NCI-H2081 (cell line): ENCODE measurements at regions not wholly inside any gene's neighbourhood (a gene's known extent, or its start where the extent isn't known, plus 50 kb on each side); places are given as distances from the start of the nearest gene placed in this dataset.
"Not testable (repeated sequence)": the region's sequence is repeated elsewhere in the genome, so short reads cannot be mapped to it uniquely, and the experiment has no call there.

ENCODE experiments used
- DNase-seq, 2 experiments: peaks; one replicate each; lab custom pipeline; 2025; lab: John Stamatoyannopoulos, UW

- no peak for DNase-seq
Measured at GRCh38 chr15:70248116-70249025, 150.7 kb upstream of the TLE3 start.

DNA sequence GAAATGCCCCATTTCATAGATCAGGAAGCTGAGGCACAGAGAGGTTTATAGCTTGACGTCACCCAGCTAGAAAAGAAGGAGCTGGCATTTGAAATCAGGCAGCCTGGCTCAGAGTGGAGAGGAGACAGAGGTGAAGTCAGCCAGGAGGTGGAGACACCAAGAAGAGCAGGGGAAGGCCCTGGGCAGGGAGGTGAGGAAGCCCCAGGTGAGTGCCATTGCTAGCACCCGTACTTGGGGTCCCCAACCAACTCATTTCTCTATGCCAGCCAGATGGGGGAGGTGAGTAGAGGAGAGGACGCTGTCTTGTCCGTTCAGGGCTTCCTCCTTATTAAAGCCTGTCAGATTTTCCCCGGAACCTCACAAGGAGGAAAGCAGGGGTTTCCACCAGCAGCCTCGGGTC, 149.6 kb upstream of the TLE3 start:
- no peak for DNase-seq

- DNase-seq, result no peak
Measured at GRCh38 chr15:70246623-70247220, 149.0 kb upstream of the TLE3 start.

GRCh38 chr15:70245932-70246622, 148.4 kb upstream of the TLE3 start:
- no peak for DNase-seq

- no peak for DNase-seq
Measured at GRCh38 chr15:70244978-70245542, 147.3 kb upstream of the TLE3 start.

DNA sequence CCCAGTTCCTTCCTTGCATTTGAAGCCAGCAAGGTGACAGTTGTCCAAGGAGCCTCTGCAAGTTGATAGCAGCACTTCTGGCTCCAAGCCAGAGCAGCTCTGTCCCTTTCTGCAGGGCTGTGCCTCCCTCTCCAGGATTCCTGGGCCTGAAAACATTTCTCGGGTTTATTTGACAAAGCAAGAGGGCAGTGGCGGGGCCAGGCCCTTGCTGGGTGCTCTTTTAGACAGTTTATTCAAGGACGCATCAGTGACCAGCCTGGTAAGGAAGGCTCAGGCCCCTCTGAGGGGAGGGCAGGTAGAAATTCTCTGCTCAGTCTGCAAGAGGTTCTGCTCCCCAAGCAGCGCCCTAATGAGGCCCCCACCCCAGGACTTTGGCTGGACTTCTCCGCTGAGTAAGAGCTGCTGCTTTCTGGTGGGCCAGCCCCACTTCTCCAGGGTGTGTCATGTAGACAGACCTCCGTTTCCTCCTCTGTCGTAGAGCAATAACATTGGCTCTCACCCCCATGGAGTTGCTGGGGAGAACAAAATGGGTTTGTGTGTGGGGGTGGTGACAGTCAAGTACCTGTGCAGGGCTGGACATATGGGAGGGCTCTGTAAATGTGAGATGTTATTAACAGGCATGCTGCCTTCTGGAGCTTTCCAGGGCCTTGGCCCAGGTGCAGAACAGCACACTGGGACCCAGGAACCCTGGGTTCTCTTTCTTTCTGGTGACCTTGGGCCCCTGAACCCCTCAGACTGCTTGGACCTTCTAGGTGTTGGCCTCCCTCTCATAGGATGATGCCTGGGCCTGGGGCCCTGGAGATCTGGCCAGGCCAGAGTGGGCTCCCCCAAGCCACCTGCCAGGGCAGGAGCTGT, 146.2 kb upstream of the TLE3 start:
- no peak for DNase-seq

GRCh38 chr15:70242951-70243685, 145.4 kb upstream of the TLE3 start:
- no peak for DNase-seq

GRCh38 chr15:70241561-70242320, 144.0 kb upstream of the TLE3 start:
- DNase-seq, result no peak

DNA sequence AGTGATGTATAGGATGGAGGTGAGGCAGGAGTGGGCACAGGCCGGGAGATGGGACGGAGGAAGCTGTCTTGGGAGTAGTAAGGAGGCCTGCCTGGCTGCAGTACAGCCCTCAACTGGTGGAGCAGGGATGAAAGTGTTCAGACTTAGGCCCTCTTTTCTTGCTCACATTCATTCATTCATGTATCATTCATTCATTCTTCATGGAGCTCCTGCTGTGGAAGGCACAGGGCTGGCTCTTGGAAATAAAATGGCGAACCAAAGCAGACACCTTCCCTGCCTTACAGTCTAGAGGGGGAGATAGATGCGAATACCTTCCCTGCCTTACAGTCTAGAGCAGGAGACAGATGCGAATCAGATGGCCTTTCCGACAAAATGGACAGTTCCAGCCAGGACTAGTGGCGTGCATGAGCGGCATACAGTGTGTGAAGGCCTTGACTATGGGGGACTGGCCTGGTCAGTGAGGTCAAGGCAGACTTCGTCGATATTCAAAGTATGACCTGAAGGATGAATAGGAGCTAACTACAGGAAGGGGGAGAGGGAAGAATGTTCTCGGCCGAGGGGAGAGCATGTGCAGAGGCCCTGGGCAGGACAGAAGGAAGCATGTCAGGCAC, 143.2 kb upstream of the TLE3 start:
- DNase-seq, result no peak

DNA sequence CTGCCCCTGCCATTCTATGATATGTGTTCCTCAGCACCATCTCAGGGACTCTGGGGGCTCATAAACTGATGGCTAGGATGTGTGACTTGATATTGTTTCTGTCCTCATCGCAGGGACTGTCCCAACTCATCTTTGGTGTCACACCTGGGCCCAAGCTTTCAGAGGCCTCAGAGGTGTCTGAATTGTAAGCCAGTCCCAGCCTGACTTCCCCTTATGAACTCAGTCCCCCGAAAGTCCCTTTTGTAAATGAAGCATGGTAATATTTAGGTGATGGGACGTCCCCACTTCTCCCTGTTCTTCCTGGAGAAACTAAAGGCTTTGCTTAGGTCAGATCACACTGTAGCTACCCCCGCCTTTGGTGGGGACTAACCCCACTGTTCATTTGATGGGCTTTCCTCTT, 142.4 kb upstream of the TLE3 start:
- no peak for DNase-seq

DNA sequence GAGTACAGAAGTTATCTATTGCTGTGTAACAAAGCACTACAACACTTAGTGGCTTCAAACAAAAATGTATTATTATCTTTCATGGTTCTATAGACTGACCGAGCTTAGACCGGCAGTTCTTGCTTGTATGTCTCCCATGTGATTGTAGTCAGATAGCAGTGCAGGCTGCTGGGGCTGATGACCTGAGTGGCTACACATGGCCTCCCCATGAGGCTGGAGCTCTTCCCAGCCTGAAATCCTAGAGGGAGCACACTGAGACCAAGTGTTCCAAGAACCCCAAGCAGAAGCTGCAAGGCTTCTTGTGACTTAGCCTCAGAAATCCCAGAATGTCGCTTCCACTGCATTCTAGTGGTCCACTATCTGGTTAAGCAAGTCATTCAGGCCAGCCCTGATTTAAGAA, 141.2 kb upstream of the TLE3 start:
- DNase-seq, result no peak

DNA sequence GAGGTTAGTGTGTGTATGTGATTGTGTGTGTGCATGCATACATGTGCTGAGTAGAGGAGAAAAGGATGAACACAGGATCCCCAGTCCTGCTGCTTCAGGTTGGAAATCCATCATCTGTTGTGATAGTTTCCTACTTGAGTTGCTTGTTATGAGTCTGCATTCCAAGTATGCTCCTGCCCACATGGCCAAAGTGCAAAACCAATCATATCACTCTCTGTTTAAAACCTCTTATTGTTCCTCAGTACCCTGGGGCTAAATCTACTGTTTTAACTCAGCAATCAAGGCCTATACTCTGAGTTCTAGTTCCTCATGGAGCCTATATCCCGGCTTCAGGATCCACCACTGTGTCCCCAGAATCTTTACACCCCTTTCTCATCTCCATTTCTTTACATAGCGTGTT, 139.9 kb upstream of the TLE3 start:
- DNase-seq, result no peak

GRCh38 chr15:70236341-70237086, 138.8 kb upstream of the TLE3 start:
- no peak for DNase-seq

DNA sequence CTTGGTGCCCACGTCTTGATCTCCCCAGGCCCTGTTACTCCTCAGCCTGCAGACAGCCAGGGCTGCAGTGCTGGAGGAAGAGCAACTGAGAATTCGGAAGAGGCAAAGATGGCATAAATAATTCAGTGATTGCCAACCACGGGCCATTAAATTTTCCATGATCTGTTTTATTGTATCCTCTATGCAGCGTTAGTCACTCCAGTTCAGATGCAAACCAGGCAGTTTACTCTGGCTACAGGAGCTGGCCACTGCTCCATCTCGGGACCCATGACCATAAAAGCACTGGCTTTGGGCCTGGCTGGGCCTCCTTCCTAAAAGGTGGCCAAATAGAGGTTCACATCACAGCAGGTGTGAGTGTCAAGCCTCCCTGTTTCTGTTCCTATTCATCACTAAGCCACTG, 137.6 kb upstream of the TLE3 start:
- DNase-seq, result no peak

GRCh38 chr15:70234256-70234905, 136.7 kb upstream of the TLE3 start:
- DNase-seq, result no peak

- DNase-seq, result no peak
Measured at GRCh38 chr15:70231484-70231883, 133.8 kb upstream of the TLE3 start.

DNA sequence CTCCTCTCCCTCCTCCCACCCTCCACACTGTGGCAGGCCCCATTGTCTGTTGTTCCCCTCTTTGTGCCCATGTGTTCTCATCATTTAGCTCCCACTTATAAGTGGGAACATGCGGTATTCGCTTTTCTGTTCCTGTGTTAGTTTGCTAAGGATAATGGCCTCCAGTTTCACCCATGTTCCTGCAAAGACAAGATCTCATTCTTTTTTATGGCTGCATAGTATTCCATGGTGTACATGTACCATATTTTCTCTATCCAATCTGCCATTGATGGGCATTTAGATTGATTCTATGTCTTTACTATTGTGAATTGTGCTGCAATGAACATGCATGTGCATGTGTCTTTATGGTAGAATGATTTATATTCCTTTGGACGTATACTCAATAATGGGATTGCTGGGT, 130.2 kb upstream of the TLE3 start:
- not testable (repeated sequence) for DNase-seq

DNA sequence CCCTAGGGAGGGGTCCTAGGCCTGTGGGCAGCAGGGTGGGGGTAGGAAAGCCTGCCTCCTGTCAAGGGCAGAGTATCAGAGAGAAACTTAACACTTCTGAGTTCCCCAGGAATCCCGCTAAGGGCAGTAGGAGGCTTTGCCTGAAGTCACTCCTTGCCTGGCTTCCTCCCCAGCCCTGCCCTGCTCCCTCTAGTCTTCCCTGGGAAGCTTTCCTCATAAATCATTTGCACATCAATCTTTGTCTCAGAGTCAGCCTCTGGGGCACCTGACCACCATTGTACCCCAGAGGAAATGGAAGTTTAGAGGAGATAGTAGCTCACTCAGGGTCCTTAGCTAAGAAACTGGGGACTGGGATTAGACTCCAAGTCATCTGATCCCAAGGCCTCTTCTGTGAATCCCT, 129.4 kb upstream of the TLE3 start:
- no peak for DNase-seq
